ENCODE measurements at regions not wholly inside any gene's neighbourhood (a gene's known extent, or its start where the extent isn't known, plus 50 kb on each side); places are given as distances from the start of the nearest gene placed in this dataset.
"Not testable (repeated sequence)": the region's sequence is repeated elsewhere in the genome, so short reads cannot be mapped to it uniquely, and the experiment has no call there.

DNA sequence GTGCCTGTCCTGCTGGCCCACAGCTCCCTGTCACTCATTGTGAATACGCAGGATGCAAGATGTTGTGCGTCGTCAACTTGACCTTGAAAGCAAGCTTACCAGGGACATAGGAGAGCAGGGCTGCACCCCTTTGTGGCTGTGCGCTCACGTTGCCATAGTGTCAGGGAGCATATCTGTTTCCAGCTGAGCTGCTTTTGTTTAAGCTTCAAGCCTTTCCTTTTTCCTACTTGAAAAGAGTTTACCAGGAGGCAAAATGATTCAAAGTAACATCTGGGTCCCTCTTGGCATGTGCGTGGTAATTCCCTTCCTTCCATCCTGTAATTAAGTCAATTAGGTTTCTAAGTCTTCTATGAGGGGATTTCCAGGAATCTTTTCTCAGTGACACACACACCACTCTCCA lies 537.1 kb downstream of the AJAP1 start:
- DNase-seq, result no peak

DNA sequence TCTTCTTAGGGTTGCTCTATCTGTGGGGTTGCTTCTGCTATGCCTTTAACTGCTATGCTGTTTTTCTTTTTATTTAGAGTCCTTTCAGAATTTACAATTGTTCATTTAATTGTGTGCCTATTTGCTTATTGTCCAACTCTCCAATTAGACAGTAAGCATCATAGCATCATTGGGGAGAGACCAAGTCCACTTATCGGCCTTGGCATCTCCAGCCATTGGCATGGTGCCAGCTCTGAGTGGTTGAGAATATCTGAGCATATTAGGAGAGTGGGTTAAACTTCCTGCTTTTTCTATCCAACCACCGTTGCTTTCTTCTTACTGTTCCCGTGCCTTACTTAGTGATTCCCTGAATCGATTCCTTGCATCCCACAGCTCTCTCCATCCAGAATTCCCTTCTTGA lies 535.0 kb downstream of the AJAP1 start:
- no peak for DNase-seq

GRCh38 chr1:5165762-5166161 lies 511.4 kb downstream of the AJAP1 start:
- DNase-seq, result no peak

DNA sequence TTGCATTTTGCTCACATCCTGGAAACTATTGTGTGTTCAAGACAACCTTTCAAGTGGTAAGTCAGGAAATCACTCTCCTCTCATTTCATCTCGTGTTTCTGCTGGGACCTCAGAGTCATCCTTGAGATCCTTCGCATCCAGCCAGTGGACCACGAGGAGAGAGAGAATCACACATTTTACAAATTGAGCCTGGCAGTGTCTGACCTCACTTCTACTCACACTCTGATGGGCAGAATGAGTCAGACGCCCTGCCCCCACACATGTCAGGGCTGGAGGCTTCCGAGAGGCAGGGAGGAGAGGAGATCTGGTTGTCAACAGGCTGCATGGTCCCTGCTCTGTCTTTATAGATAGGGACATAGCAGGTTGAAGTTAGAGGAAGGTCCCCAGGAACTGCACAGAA lies 509.7 kb downstream of the AJAP1 start:
- no peak for DNase-seq

GRCh38 chr1:5161372-5161771 lies 507.0 kb downstream of the AJAP1 start:
- no peak for DNase-seq

DNA sequence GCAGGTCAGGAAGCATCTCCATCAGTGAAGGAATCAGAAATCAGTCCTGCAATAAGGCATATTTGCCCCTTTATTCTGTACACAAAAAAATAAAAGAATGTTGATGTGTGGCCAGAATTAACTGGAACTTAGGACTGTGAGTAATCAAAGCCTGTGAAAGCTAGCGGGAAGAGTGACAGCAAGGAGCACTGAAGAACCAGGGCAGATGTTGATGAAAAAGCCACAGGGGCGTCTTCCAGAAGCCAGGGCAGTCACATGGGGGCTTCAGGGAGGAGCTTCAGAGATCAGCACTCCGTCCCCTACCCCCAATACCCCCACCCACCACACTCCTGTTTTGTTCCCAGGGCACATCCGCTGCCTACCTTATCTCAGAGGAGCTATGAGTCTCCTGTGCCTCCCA lies 502.8 kb downstream of the AJAP1 start:
- no peak for DNase-seq

DNA sequence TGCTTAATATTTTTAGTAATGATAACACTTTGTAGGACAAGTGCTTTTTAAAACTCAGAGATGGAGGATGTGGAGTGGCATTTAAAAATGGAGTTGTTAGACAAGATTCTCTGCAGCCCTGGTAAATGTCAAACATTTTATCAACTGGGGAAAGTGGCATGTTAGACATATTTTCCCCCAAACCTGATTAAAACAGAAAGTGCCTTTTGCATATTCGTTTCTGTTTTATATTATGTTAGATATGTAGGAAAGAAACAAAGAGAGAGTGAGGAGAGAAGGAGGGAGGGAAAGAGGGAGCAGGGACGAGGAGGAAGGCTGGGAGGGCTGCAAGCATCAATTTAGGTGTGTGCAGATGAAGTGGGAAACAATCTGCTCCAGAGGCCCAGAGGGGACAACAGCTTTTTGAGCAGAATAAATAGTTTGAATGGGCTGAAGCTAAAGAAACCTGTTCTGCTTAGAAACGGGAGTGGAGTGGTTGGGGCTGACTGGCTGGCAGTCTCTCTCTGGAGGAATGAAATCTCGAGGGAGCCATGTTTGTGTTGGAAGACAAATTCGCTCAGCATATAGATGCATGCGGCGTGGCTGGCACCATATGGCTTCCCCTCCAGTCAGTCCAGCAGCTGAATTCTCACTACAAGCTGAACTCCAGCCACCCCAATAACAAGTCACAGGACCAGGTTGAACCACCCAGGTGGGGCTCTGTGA lies 502.2 kb downstream of the AJAP1 start:
- DNase-seq, result no peak

GRCh38 chr1:5151511-5151910 lies 497.1 kb downstream of the AJAP1 start:
- no peak for DNase-seq

DNA sequence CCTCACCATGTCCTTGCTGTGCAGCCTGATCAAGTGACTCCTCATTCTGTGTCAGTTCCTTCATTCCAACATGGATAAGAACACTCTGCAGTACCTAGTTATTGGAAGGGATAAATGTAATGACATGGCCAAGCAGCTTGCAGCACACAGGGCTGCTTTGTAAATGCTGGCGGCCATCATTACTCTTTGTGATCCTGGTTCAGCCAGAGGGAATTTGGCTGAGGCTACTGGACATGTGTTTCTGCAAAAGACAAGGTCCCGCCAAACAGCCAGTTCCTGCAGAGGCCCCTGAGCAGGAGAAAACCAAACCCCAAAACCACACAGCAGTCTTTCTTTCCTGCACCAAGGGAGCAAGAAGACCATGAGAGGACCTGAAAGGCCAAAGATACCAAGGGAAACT lies 495.8 kb downstream of the AJAP1 start:
- DNase-seq, result no peak

GRCh38 chr1:5147806-5148205 lies 493.4 kb downstream of the AJAP1 start:
- DNase-seq, result no peak

DNA sequence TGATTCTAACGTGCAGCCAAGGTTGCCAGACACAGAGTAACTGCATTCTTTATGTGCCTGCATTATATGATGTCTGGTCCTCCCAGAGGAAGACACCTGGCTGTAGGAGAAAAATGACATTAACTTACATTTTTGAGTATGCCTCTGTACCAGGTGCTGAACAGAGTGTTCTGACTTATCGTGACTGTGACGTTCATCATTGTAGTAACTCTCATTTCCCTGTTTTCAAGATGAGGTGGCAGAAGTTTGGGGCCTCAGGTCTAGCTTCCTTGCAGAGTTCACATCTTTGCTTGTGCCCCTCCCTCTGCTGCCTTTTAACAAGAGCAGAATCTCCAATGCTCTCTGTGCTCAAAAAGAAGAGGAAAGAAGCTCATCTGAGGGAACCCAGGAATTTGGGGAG lies 488.0 kb downstream of the AJAP1 start:
- DNase-seq, result no peak

GRCh38 chr1:5141750-5142149 lies 487.3 kb downstream of the AJAP1 start:
- no peak for DNase-seq

DNA sequence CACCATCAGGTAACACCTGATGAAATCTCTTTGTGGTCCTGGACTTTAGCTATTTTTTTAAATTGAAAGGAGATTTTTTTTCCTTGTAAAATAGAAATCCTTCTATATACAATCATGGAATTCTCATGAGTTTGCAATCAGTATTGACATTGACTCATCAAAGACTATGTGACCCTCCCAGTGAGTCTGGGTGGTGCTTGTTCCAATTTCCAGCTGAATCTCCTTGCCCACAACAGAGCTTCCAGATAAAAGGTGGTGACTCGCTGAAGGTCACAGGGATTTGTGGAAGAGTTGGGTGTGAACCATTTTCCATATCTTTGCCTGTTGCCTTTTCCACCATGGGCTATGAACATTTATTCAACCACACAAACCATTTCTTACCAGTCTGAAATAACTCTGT lies 486.6 kb downstream of the AJAP1 start:
- no peak for DNase-seq

DNA sequence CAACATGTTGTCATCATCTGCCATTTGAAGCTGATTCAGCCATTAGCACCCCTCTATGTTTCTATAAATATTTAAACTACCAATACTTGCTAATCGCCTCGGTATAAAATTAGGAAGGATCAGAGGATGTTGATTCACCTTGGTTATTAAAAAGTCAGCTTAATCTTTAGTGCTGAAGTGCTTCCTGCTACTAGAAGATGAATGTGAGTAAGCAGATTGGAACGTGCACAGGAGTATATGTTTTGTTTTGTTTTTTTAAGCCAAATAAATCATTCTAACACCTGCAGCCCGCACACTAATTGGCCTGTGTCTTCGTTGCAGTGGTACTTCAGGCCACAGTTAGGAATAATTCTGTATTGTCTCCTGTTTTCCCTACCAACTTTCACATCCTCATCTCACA lies 485.7 kb downstream of the AJAP1 start:
- no peak for DNase-seq

DNA sequence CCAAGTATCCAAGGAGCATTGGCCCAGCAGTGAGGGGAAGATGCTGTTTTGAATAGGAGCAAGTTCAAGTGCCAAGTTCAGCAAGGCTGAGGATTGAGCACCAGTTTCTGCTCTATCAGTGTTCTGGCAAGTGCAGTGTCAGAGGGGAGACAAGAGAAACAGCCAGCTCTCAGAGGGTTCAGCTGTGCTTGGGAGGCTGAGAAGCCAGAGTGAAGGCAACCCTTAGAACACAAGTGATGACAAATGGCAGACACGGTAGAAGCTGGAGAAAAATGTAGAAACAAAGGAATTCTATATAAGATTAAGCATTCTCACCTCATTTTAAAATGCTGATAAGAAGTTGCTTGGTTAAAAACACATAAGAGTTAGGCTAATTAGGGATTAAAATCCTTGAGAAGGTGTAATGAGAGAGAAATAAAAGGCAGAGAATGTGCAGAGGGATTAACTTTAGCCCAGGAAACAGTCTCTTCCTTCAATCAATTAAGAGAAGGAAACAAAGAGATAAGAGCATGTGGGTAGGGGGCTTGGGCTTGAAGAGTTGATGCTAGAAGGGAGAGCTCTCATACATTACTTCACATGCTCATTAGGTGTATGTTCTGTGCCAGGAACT lies 475.4 kb downstream of the AJAP1 start:
- no peak for DNase-seq

DNA sequence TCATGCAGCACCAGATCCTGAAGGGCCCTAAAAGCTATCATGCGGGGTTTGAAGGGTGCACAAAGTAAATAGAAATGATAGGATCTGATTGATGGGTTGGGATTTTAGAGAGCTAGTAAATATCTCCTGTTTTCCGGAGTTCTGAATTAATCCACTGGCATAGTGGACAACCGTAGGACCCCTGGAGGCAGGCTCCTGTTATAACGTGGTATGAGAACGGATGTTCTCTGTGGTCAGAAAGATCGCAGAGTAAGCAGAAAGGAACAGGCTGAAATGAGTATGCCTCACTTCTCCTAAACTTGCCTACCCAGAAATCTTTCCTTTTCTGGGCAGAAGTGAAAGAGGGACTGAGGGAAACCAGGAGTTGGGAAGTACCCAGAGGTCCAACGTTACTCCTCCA lies 470.8 kb downstream of the AJAP1 start:
- no peak for DNase-seq

DNA sequence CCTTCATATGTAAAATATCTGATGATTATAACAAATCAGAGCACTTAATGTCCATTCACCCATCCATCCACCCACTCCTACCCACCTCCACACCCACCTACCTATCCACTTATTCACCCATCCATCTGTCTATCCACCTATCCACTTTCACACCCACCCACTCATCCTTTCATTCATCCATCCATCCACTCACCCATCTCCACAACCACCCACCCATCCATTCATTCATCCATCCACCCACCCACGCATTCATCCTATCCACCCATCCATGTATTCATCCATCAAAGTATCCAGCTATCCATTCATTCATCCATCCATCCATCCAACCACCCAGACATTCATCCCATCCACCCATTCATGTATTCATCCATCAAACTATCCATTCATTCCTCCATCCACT lies 466.1 kb downstream of the AJAP1 start:
- DNase-seq, result no peak

GRCh38 chr1:5119366-5120234 lies 465.2 kb downstream of the AJAP1 start:
- DNase-seq, result no peak

DNA sequence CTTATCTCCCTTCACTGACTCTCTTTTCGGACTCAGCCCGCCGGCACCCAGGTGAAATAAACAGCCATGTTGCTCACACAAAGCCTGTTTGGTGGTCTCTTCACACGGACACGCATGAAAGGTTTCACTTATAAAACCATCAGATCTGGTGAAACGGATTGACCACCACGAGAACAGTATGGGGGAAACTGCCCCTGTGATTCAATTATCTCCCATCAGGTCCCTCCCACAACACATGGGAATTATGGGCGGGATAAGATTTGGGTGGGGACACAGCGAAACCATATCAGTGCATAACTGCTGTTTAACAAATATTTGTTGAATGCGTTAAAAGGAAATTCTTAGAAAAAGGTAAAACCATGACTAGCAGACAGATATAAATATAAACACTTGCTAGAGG lies 464.4 kb downstream of the AJAP1 start:
- DNase-seq, result not testable (repeated sequence)

DNA sequence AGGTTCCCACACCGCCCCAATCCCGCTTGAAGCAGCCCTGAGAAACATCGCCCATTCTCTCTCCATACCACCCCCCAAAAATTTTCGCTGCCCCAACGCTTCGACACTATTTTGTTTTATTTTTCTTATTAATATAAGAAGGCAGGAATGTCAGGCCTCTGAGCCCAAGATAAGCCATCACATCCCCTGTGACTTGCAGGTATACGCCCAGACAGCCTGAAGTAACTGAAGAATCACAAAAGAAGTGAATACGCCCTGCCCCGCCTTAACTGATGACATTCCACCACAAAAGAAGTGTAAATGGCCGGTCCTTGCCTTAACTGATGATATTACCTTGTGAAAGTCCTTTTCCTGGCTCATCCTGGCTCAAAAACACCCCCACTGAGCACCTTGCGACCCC lies 463.9 kb downstream of the AJAP1 start:
- not testable (repeated sequence) for DNase-seq

GRCh38 chr1:5111581-5111980 lies 457.2 kb downstream of the AJAP1 start:
- no peak for DNase-seq

DNA sequence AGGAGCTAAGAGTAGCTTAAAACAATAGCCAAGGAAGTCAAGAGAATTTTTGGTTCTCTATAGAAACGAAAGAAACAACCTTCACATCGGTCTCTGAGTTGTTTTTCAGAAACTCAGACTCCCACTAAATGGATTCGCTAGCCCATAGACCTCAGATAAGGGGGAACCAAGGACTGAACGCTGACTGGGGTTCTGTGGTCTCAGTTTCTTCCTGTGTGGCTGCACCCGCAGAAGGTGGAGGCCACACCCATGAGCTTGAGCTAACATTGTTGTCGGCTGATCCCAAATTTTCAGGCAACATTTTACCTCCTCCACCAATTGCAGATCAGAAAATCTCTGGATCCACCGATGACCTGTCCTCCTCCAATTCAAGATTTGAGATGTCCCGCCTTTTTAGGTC lies 456.1 kb downstream of the AJAP1 start:
- no peak for DNase-seq

- DNase-seq, result no peak
These were observed 455.2 kb downstream of the AJAP1 start for GRCh38 chr1:5109633-5110032.

DNA sequence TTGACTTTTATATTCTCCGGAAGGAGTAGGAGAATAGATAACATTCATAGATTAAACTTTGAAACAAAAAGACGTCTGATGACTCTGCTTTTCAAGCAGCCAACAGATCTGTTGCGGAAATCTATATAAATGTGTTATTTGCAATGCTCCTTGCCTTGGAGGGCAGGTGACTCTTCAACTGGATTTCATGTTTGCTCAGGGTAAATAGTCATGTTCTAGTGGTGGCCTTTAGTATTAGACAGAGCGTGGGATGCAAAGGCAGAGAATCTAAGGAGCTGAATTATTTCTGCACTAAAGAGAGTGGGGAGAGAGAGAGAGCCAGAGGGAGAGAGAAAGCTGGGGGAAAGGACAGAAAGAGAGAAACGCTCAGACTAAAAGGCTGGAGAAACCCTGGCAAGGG lies 454.3 kb downstream of the AJAP1 start:
- DNase-seq, result no peak
